ENCODE measurements at regions not wholly inside any gene's neighbourhood (a gene's known extent, or its start where the extent isn't known, plus 50 kb on each side); places are given as distances from the start of the nearest gene placed in this dataset.

DNA sequence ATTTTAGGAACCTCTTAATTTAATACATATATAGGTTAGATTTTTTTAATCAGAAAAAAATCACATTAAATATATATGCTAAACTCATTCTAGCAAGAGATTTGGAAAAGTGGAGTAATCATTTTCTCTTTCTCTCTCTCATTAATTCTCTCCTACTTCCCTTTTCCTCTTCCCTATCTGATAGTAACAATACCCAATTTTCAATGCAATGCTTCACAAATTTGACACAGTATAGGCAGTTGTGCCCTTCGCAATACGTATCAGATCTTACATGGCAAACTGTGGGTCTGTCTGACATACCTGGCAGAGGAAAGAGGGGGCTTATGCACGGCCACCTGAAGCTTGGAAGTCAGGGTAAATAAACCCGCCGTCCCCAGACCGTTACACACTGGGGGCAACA is 444.3 kb downstream of the NBAS start:
- H3K4me1 ChIP-seq: no peaks in the 10 kb centered on the region
- H3K9me3 ChIP-seq: peaks cover 4 to 27% (median 23%) of the 10 kb centered on the region in 8 donors
- intact Hi-C loops (cut with DNase I; ENCODE audit: low total_unique reads): no loop called here
- H3K27ac ChIP-seq: no peak overlapping the region
- no peak for DNase-seq
- 81 to 96% (median 88%) methylated on average over 6 of the region's 6 CpGs for WGBS, 5 donors
- TF ChIP-seq, protein P1, sequence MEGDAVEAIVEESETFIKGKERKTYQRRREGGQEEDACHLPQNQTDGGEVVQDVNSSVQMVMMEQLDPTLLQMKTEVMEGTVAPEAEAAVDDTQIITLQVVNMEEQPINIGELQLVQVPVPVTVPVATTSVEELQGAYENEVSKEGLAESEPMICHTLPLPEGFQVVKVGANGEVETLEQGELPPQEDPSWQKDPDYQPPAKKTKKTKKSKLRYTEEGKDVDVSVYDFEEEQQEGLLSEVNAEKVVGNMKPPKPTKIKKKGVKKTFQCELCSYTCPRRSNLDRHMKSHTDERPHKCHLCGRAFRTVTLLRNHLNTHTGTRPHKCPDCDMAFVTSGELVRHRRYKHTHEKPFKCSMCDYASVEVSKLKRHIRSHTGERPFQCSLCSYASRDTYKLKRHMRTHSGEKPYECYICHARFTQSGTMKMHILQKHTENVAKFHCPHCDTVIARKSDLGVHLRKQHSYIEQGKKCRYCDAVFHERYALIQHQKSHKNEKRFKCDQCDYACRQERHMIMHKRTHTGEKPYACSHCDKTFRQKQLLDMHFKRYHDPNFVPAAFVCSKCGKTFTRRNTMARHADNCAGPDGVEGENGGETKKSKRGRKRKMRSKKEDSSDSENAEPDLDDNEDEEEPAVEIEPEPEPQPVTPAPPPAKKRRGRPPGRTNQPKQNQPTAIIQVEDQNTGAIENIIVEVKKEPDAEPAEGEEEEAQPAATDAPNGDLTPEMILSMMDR (IDR thresholded peaks at IDR 0.05 in 8 of 11, conservative IDR thresholded peaks at IDR 0.05 in 3 of 11): no peak
- H3K36me3 ChIP-seq: no peaks in the 10 kb centered on the region
- H3K27me3 ChIP-seq (replicated peaks in 1 of 7): no peaks in the 10 kb centered on the region
- no peak overlapping the region for H3K4me3 ChIP-seq
